Fibroblast of skin of back (primary cell): ENCODE measurements at regions not wholly inside any gene's neighbourhood (a gene's known extent, or its start where the extent isn't known, plus 50 kb on each side); places are given as distances from the start of the nearest gene placed in this dataset.
"Not testable (repeated sequence)": the region's sequence is repeated elsewhere in the genome, so short reads cannot be mapped to it uniquely, and the experiment has no call there.

ENCODE experiments used
- DNase-seq: peaks from one replicate; pipeline ENCODE4 v3.0.0-alpha.2; 2013

DNA sequence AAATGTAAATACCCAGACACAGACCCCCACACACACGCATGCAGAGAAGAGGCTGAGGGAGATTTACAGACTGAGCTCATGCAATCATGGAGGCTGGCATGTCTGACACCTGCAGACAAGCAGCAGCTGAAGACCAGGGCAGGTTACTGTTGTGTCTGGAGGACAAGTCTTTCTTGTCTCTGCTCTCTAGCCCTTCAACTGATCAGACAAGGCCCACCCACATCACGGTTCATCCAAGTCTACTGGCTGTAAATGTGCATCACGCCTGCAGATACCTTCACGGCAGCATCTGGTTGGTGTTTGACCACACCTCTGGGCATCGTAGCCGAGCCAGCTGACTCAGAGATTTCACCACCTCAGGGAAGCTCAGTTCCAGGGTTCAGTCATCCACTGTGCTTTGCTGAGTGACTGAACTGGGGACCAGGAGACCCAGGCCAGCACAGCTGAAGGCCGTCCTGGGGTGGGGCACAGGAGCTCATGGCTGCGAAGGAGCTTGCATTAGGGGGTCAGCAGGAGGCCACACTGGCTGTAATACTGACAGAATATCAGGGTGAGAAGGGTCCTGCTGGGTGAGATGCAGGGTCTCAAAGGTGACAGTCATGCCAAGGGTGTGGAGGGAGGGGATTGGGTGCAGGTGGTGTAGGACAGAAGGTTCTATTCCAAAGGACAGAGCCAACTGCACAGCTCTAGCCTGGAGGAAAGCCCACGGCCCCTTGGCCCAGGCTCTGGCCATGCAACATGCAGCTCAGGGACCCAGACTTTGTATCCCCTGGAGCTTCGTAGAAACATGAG, 304.9 kb downstream of the BRD1 start:
- no peak for DNase-seq

DNA sequence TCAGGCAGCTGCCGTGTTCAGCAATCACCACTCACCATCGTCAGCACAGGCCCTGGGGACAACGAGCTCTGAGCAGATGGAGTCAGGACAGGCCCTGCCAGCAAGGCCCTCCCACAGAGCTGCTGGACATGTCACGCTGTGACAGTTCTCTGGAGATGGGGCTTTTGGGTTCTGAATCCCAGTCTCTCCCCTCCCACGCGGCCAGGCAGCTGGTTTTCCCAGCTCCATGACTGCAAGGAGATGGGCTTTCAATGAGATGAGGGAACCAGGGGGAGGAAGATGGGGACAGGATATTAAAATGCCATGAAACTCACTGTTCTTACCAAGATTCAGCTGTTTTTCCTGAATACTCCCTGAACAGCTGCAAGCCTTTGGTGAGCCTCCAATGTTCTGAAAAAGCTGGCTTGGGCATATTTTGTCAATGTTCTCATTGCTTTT, 305.9 kb downstream of the BRD1 start:
- no peak for DNase-seq

DNA sequence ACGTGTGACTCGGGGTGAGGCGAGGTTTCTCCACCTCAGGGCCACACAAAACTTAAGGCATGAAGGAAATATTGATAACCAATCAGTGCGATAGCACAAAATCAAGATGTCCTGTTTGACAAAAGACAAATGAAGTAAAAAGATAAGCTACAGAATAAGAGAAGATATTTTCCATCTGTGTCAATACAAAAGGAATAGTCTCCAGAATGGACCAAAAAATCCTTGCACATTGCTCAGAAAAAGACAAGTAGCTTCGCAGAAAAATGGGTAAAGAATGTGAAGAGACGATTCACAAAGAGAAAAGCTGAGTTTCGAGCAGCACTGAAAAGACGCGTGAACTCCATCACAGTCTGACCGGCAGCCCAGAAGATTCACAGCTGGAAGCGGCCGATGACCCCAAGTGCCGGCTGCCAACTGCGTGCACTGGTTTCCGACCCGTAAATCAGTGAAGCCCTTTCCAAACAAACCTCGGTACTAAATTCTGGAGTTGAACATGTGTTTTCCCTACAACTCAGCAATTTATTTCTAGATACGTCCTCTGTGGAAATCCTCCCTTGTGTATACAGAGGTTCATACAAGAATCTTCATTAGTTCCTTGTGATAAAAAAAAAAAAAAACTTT, 308.4 kb downstream of the BRD1 start:
- DNase-seq: no peak

DNA sequence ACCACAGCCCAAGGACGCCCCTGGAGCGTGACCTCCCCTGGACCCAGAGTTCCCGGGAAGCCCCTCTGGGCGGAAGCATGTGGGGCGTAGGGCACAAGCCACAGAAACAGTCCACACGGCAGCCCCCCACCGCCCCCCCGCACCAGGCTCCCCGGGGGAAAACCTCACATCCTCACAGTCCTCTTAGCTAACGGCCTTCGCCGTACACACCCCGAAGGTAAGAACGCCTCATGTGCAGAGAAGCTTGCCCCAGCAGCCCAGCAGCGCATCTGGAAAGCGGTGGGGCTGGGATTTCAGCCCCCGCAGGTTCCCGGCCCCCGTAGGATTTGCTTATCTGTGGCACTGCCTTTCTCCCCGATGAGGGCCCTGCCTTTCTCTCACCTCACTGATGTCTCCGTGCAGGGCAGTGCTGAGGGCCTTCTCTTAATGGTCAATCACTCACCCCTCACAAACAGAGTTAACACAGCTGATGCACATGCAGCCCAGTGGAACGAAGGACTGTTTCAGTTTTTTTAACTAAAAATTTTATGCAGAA, 309.2 kb downstream of the BRD1 start:
- DNase-seq: no peak

DNA sequence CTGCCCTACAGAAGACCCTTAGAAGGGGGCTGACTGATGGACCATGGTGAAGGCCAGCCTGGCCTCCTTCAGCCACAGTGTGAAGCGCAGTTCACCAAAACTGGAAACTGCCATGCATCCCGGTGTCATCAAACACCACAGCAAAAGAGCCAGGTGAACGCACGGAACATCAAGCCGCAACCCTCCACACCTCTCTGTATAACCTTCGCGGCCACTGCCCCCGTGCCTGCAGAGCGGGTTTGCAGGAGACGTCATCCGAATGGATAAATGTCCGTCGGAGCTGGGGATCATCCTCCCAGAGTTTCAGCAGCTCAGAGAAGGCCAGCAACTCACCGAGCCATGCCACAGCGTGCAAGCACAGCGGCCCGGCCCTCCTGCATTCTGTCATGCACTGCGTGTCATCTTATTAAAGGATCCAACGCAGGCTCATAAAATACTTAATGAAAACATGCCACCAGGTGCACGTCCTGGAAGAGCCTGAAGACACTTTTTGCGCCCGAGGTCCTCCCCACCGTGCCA, 309.9 kb downstream of the BRD1 start:
- no peak for DNase-seq

DNA sequence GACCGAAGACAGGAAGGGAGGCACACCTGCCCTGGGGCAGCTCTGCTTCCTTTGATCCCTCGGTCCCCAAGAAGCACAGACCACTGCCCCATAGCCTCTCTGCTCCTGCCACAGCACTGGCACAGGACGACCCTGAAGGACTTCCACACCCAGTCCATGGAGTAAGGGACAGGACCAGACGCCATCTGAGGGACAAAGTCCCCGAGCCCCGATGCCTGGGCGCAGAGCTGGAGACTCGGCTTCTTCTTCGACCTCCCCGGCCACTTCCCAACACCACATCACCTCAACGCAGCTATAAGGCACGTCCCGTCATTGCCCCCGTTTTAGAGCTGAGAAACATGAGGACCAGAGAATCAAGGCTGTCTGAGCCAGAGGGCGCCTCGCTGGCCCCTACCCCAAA, 310.5 kb downstream of the BRD1 start:
- DNase-seq: no peak

DNA sequence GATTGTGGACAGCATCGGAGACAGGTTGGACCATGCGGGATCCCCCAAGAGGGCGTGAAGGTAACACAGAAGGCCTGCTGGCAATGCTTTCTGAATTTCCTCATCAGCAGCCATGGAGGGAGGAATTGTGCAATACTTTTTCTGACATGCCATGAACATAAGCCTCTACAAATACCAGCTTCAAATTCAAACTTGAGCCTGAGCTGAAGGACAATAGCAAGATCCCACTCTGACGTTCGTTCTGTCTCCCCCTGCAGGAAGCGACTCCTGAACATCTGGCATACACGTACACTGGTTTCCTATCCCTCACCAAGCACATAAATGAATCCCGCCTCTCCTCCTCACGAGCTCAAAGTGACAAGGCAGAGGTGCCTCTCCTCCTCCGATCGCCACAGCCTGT, 312.2 kb downstream of the BRD1 start:
- peak; percentile 41 for DNase-seq

DNA sequence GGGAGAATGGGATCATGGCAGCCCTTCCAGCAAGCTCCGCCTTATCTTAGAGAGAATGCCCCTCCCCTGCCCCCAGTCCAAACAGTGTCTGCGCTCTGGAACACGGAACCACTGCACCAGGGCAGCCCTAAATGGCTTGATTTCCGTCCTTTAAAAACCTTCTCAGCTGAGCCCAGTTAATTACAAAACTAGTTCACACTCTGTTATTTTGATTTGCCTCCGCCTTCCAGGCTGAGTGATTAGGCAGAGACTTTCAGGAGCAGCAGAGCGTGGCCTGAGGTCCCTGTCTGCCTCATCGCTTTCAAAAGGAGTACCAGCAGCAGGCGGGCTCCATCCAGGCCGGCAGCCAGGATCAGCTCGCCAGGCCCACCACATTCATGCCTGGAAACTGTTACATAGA, 313.0 kb downstream of the BRD1 start:
- no peak for DNase-seq

DNA sequence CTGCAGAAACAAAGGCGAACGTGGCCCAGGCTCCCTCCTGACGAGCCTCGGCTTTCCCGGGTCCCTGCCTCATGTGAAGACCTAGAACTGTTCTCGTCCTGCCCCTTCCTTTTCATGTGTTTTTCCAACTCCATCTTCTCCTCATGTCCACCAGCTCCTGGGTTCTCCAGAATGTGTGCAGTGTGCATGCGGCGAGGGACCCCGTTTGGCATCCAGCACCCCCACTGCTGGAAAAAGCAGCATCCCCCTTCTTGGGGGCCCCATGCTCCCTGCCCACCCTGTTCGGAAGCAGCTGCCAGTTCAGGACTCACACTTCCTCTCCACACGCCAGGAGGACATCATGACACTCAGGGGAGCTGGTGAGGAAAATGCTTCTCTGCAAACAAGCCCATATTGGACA, 313.5 kb downstream of the BRD1 start:
- DNase-seq: no peak

DNA sequence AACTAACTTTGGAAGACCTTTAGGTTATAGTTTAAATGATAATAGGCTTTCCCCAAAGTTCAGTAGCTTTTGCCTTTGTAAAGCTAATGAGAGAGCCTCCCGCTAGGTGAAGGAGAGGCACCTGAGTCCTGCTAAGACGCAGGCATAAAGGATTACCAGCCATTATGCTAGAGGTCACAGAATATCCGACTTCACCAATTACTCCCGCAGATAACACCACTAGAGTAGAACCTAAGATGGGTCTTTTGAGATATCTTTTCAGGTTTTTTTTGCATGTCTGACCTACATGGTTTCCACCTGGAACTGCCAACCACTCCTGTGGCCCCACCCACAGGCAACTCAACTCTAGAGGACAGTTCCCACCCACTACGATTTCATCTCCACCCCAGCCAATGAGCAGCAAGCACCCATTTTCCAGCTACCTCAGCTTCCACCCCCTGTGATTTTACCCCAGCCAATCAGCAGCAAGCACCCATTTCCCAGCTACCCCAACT, 314.3 kb downstream of the BRD1 start:
- DNase-seq: no peak

DNA sequence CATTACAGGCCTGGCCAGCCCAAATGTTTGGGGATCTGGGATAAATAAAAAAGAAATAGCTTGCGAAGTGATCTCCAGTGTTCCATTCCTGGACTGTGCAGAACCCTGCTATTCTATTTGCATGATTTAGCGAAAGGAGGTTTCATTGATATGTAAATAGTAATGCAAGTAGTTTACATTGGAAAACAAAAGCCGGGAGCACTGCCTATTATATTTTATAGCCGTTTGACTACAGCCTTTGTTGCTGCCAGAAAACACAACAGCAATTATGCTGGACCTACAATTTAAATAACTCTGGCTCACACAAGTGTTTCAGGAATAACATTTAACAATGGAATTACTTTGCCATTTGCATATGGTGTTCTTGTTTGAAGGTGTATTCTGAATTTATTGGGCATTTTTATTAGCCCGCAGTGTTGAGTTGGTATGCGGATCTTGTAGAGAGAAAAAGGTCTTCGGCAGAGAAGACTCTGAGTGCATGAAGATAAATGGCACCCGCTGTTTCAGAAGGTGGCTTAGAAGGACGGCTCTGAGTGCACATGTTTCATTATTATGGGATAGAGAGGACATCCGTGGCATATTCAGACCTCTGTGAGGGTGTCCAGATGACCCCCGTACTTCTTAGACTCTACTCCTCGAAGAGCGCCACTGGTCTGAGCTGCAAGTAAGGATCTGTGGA, 315.0 kb downstream of the BRD1 start:
- DNase-seq: no peak

DNA sequence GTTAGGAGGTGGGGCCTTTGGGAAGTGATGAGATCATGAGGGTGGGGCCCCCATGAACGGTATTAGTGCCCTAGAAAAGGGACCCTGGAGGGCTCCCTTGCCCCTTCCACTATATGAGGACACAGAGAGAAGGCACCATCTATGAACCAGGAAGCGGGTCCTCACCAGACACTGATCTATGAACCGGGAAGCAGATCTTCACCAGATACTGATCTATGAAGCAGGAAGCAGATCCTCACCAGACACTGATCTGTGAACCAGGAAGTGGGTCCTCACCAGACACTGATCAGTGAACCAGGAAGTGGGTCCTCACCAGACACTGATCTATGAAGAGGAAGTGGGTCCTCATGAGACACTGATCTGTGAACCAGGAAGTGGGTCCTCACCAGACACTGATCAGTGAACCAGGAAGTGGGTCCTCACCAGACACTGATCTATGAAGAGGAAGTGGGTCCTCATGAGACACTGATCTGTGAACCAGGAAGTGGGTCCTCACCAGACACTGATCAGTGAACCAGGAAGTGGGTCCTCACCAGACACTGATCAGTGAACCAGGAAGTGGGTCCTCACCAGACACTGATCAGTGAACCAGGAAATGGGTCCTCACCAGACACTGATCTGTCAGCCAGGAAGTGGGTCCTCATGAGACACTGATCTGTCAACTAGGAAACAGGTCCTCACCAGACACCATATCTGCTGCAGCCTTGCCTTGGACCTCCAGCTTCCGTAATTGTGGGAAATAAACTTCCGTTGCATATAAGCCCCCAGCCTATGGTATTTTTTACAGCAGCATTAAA, 316.1 kb downstream of the BRD1 start:
- not testable (repeated sequence) for DNase-seq

DNA sequence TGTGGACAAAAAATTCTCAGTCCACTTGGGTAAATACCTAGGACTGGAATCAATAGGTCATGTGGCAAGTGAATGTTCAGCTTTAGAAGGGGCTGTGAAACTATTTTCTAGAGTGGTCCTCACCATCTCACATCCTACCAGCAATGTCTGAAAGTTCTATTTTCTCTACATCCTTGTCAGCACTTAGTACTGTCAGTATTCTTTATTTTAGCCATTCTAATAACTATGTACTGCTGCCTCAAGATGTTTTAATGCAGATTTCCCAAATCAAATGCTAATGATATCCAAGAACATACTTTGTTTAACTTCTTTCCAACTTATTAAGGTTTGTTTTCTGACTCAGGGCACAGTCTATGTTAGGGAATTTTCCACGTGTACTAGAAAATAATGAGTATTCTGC, 317.0 kb downstream of the BRD1 start:
- no peak for DNase-seq

DNA sequence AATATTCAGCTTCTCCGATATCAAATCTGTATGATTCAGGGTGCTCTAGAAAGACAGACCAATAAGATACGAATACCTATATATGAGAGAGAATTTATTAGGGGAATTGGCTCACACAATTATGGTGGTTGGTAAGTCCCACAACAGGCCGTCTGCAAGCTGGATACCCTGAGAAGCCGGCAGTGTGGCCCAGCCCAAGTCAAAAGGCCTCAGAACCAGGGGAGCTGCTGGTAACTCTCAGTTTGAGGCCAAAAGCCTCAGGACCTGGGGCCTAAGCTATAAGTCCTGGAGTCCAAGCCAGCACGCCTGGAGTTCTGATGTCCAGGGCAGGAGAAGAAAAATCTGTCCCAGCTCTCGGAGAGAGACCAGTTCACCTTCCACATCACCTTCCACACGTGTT, 318.7 kb downstream of the BRD1 start:
- DNase-seq: no peak

DNA sequence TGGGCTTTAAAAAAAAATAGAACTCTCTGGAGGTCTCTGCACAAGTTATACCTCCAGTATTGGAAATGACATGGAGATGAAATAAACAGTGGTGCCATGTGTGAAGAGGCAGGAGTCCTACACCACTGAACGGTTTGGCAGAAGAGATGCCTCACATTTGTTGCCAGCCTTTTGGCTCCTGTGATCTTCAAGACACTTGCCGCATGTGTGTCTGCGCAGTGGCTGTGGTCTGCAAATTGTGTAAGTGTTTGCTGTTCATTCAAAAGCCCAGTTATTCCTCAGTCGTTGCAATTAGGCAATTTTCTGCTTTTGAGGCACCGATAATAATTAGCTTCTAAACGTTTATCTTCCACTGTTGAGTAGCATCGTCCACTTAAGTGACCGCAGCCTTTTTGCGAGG, 319.1 kb downstream of the BRD1 start:
- DNase-seq: no peak

DNA sequence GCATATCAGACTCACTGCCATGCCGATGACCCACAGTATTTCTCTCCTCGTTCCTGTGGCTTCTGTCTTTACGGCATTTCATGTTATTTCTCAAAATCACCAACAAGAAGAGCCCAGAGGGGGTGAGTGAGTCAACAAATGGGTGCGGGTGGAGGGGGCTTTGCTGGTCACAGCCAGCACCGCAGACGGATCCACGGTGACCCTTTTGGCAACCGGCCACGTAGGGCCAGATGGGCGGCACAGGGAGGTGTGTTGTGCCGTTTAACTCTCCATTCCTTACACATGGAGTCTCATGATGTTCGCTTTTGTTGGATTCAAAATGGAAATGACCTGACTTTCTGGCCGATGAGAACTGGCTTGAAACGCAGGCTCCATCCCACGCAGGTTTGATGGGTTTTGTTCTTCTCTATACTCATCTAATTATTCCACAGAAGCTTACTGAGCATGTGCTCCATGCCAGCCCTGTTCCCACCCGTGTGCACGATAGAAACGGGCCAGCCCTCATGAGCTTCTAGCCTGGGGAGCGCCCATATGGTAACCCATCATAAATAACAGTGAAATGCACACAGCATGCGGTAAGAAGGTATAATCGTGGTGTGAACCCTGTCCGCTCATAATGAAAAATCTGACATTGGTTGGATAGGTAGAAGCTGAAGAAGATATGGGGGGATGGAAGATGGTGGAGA, 319.9 kb downstream of the BRD1 start:
- DNase-seq: no peak

DNA sequence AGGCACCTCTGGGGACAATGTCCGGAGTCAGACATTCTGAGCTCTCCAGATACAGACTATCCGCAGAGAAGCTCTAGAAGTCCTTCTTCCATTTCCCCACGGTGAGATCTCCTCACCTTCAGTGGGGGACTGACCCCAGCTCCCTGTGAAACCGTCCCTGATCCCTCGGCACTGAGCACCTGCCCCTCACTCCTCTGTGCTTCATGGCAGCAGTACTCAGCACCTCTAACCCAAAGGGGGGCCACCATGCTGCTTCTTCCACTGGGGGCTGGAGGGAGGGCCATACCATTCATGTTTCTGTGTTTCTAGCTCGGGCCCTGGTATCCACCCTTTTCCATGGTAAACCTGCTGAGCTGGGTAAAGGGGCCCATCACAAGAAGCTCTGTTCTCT, 321.7 kb downstream of the BRD1 start:
- no peak for DNase-seq

DNA sequence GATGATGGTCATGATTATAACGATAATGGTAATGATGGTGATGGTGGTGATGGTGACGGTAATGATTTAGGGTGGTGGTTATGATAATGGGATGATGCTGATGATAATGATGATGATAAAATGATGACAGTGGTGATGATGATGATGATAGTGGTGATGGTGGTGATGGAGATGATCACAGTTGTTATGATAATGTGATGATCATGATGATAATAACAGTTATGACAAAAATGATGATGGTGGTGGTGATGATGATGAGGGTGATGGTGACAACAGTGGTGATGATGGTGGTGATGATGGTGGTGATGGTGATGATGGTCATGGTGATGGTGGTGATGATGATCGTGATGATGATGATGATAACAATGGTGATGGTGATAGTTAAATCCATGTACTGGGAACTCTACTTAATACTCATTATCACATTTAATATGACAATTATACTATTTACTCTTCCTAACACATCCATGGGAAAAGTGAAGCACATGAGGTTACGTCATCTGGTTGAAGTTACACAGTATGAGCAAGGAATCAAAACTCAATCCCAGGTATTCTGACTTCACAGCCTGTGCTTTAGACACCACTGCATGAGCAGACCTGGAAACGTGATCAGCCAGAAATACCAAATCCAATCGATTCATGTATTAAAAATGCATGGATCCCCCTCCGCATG, 322.2 kb downstream of the BRD1 start:
- DNase-seq: no peak

DNA sequence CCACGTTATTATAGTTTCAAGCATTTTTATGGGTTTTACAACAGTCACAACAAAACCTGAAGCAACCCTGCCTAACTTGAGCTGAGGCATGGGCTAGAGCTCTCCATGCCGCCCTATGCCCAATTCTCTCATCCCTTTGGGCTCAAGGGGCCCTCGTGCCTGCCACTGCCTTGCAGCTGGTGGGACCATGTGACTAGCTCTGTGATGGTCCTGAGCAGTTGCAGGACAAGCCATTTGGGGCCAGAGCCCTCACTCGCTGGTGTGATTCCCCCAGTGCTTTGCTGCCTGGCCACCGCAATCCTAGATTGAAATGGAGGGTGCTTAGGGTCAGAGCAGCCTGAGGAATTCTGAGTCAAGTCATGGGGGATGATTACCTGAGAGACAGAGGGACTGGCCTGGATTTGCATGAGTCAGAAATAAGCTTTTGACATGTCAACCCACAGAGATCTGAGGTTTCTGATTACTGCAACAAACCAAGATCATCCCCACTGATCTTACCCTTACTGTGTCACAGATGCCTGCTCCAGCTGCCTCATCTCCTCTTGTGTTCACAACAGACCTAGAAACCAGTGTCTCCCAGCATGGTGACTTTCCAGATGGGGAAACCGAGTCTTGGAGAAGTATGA, 323.7 kb downstream of the BRD1 start:
- DNase-seq: no peak

DNA sequence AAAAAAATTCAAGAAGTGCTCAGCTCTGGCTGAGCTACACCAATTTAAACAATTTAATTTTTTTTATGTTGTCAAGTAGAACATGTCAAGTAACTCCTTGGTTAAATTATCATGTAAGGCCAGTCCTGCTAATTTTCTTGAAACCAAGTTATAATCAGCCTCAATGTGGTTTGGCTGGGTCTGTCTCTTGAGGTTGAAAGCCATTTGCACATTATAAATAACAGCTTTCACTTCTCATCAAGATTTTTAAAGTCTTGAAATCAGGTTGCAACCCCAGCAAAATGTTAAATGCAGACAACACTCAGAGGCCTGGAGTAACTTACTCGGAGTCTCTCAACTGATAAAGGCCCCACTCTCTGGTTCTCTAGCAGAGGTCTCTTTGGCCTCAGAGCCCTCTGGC, 324.4 kb downstream of the BRD1 start:
- DNase-seq: no peak
